HG02623 (cell line): ENCODE measurements at regions not wholly inside any gene's neighbourhood (a gene's known extent, or its start where the extent isn't known, plus 50 kb on each side); places are given as distances from the start of the nearest gene placed in this dataset.
"Not testable (repeated sequence)": the region's sequence is repeated elsewhere in the genome, so short reads cannot be mapped to it uniquely, and the experiment has no call there.

Source experiments
- ATAC-seq: cut with Tn5 transposase; IDR thresholded peaks from one replicate; pipeline ENCODE4 v1.9.1; 2021; ENCODE audit warnings: moderate library complexity; ENCODE audit not compliant: unreplicated experiment

DNA sequence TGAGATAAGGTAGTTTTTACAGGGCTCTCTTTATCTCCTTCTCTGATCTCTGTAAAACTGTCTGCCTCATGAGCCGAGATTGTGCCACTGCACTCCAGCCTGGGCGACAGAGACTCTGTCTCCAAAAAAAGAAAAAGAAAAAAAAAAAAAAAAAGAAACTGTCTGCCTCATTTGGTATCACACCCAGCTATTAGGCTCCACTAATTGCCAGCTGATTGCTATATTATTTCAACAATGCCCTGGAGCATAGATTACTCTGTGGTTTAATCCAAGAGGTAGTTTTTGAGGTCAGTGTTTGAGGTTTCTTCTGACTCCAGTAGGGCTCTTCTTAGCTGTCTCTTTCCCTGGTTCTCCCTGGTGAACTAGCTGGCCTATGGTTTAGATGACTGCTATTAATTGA is 268.1 kb upstream of the PLPP4 start:
- ATAC-seq = no peak

DNA sequence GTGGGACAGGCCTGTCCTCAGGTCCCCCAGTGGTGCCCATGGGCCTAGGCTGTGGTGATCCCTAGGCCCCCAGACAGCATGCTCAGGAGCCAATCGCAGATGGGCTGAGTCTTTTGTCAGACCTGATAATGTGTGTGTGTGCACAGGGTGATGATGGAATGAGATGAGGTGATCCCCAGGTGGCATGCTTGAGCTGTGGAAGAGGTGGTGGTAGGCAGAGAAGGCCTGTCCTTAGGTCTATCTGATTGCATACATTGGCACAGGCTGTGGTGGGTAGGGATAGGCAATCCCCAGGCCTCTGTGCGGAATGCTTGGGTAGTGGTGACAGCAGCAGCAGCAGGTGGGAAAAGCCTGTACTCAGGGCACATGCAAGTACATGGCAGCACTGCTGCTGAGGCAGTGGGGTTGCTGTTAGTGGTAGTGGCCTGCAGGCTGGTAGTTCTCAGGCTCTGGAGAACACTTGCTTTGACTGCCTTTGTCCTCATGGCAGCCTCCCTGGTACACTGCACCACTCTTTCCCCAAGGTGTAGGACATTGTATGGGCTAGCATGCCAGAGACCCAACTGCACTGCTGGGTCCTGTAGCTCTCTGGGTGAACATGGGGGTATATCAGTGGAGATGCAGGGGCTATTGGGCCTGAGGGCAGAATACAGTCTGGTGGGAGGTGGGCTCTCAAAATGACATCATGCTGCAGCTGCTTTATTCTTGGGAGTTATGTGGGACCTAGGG is 260.9 kb upstream of the PLPP4 start:
- no peak for ATAC-seq

DNA sequence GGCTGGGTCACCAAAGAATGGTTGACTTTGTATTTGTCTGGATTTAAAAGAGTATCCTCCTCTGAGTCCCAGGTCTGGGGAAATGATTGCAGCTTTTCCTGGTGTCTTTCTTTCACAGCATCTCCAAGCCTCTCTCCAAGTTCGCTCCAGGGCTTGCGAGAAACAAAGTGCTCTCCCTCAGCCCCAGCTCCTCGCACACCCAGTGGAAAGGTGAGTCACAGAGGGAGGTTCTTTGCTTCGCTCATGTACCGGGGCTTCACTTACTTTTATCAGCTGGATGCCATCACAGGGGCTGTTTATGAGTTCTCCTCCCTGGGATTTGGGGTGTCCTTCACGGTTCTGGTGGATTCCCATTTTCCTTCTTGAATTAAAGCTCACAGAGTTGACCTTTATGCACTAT is 252.2 kb upstream of the PLPP4 start:
- ATAC-seq = no peak

DNA sequence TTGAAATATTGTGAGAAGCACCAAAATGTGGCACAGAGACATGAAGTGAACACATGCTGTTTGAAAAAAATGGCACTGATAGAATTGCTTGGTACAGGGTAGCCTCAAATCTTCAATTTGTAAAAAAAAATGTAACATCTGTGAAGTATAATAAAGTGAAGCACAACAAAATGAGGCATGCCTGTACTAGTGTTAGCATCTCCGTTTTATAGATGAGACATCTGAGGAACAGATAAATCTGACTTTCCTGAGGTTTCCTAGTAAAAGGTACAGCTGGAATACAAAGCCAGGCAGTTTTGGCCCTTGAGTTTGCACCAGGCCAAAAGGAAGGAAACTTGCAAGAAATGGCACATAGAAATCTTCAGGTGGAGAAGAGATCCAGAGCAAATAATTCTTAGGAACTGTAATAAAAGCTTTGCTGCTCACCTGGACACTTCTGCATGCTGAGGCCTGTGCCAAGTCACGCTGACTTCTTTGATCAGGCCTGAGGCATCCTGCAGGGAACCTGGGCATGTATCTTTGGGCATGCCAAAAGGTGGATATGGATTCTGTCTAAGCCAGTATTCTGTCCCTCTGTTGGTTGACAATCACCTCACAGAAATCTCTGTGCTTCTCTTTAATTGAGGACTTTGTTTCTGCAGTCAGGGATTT is 251.5 kb upstream of the PLPP4 start:
- no peak for ATAC-seq

DNA sequence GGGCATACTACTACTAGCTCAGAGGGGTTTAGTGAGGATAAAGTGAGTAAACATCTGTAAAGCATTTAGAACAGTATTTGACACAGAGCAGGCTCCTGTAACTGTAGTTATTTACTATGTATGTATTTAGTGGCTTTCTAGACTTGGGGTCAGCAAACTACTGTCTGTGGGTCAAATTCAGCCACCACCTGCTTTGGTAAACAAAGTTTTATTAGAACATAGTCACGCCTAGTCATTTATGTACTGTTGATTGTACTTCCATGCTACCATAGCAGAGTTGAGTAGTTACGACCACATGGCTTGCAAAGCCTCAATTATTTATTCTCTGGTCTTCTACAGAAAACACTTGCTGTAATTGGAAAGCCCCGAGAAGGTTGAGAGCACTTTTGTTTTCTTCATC is 248.5 kb upstream of the PLPP4 start:
- ATAC-seq = no peak

DNA sequence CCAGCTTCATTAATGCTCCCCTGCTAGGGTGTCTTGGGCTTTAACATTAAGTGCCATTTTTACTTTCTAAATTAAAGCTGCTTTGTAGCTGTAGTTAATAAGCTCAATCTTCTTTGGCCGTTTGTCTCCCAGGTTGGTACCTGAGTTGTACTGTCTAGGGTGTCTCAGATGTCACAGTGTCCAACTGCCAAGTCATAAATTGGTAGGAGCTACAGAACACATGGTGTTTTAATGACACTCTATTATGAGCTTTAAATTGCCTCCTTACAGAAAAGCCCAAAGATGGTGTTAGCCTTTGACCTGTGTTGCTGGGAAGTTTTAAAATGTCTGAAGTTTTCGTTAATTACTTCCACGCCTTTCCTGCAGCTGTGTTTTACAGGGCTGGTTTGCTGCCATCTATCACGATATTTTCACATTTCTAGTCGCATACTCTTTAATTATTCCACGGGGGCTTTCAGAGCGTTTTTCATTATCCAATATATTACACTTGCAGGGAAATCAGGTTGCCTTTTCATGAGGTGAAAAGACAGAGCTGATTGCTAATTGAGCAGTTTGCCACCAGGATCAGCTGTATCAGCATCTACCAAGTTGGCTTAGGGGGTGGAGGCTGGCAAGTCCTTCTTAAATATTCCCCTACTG is 247.8 kb upstream of the PLPP4 start:
- no peak for ATAC-seq

DNA sequence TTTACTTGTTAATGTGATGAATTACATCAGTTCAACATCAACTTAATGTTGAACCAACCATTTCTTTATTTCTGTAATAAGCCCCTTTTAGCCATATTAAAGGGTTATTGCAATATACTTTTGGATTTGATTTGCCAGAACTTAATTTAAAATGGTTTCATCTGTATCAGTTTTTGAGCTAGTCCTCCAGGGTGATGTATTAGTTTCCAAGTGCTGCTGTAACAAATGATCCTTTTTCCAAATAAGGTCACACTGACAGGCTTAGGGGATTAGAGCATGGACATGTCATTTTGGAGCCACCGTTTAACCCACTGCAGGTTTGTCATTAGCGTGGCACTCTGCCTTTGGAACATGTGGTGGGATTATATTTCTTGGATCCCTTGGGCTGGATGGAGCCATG is 244.8 kb upstream of the PLPP4 start:
- no peak for ATAC-seq

DNA sequence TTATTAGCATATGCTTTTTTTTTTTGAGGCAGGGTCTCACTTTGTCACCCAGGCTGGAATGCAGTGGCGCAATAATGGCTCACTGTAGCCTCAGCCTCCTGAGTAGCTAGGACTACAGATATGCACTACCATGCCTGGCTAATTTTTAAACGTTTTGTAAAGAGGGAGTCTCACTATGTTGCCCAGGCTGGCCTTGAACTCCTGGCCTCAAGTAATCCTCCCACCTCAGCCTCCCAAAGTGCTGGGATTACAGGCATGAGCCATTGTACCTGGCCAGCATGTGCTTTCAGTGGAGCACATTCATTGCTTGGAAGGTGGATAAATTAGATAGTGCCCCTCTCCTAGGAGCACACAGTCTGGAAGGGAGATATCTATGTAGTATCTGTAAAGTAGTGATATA is 243.7 kb upstream of the PLPP4 start:
- not testable (repeated sequence) for ATAC-seq

DNA sequence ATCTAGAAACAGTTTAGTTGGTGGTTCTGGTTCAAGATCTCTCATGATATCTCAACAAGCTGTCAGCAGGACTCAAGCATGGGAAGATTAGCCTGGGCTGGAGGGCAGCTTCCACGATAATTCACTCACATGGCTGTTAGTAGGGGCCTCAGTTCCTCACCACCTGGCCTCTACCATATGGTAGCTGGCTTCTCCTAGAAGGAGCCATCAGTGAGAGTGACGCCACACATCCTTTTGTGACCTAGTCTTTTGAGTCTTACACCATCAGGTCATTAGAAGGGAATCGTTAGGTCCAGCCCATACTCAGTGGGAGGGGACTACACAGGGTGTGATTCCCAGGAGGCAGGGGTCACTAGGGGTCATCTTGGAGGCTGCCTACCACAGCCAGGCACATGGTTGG is 239.3 kb upstream of the PLPP4 start:
- ATAC-seq = no peak

DNA sequence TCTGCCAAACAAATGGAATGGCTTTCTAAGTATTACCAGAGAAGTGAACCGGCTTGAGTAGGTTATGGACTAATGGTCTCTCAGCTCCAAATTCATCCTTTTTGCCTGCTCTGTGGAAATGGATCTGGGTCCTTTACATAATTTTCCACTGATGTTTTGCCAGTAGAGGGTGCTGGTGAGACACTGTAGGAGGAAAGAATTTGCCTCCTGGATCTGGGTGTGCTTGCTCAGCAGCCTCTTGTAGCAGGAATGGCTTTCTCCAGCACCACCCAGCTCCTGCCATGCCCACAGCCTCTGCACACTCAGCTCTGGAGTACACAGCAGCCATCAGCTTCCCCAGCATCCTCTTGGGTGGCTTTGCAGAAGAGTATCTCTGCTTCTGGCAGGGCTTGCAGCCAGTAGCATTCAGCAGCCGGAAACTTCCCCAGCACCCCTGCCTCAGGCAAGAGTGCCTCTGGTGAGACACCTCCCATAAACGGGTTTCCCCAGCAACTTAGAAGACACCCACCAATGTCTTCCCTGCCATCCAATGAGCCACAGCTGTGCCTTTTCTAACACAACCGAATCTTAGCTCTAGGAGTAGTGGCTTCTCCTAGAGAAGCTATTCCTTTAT is 235.0 kb upstream of the PLPP4 start:
- no peak for ATAC-seq

DNA sequence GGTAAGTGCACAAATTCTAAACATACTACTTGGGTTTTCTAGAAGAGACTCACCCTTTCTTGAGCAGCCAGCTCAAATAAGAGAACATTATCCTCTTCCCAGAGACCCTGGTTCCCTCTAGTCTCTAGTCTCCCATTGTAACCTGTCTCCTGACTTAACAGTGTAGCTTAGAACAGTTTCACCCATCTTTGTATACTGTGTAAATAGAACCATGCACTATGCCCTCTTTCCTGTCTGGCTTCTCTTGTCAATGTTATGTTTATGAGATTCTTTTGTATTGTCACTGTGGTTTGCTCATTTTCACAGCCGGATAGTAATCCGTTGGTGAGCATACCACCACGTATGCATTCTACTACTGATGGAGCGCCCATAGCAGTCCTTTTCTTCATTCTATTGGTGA is 227.4 kb upstream of the PLPP4 start:
- no peak for ATAC-seq

DNA sequence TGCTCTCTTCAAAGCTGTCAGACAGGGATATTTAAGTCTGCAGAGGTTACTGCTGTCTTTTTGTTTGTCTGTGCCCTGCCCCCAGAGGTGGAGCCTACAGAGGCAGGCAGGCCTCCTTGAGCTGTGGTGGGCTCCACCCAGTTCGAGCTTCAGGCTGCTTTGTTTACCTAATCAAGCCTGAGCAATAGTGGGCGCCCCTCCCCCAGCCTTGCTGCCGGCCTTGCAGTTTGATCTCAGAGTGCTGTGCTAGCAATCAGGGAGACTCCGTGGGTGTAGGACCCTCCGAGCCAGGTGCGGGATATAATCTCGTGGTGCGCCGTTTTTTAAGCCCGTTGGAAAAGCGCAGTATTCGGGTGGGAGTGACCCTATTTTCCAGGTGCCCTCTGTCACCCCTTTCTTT is 217.3 kb upstream of the PLPP4 start:
- ATAC-seq = not testable (repeated sequence)

DNA sequence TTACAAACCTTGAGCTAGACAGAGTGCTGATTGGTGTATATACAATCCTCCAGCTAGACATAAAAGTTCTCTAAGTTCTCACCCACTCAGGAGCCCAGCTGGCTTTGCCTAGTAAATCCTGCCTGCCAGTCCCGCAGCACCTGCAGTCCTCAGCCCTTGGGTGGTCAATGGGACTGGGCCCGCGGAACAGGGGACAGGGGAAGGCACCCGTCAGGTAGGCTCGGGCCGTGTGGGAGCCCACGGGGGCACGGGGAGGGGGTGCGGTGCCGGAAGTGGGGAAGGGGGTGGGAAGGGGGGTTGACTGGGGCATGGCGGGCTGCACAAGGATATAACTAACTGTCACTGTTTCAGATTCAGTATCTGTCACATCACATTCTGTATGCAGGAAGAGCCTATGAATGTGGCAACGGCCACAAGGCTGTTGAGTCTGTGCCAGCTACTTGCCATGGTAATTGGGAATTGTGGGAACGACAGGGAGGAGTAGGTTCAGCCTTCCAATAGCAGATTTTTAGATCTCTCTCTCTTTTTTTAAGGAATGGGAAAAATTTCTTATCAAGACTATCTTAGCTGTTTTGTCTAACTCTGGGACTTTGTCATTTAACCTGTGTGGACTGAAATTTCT is 205.1 kb upstream of the PLPP4 start:
- ATAC-seq = no peak

DNA sequence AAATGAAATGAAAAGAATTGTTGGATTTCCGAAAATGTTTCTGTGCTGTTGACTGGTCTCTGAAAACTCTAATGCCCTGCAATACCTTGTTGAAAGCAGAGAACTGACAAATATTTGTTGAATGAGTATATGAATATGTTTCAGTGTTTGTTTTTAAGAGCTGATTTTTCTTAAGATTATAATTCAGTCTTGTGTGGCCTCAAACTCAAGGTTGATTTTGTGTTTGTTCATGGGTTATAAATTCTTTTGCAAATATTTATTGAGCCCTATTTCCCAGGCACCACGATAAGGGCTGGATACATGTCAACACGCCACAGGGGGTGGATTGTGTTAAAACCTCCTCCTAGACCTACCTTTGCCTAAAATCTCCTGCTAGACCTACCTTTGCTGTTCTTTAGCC is 203.9 kb upstream of the PLPP4 start:
- no peak for ATAC-seq

DNA sequence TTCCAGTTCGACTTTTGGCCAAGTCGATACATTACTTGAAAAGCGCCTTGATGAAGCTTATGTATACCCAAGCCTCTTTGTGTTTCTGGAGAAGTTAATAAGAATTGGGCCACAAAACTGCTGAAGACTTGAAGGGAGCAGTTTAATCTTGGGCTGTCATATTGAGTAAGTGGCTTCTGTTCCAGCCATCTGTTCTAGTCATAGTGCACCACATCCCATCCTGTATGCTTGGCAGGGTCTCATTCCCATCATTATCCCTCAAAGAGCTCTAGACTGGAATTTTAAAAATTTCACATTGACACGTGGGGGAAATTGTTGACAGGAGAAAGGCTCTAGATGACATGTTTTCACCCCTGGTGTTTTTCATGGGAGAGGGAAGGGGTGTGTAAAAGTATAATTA is 196.6 kb upstream of the PLPP4 start:
- no peak for ATAC-seq

DNA sequence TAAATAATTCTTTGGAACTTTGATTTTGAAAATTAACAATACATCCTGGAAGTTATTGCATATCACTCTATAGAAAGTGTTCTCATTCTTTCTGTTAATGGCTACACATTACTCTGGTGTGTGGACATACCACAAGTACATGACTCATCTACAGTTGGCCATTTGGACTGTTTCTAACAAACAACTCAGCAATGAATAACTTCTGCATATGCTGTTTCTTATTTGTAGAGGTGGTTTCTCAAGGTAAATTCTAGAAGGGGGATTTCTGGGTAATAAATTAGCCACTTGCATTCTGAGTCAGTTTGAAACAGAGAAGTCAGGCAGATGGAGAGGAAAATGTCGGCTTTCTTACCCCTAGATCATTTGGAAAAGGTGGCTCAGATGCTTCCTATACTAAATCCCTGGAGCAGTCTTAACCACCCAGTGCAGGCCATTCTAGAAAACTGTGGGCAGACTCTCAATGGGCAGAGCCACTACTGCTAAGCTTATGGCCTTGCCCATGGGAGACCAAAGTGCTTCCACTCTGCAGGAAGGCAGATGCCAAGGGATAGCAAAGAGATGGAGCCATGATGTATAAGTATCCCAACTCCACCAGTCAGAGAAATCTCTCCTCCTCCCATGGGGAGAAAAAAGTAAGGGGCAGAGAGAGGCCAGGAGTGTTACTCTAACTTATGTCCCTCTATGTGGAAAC is 194.0 kb upstream of the PLPP4 start:
- peak; percentile 75 for ATAC-seq

DNA sequence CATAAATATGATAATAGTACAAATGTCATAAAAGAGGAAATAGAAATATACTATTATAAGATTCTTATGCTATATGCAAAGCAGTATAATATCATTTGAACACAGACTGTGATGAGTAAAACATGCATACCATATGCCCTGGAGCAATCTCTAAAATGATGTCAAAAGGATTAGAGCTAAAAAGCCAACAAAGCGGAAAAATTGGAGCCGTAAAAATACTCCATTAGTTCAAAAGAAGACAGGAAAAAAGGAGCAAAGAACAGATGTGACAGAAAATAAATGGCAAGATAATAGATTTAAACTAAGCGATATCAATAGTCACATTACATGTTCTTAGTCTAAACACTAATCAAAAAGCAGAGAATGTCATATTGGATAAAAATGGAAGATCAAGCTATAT is 191.0 kb upstream of the PLPP4 start:
- ATAC-seq = no peak

DNA sequence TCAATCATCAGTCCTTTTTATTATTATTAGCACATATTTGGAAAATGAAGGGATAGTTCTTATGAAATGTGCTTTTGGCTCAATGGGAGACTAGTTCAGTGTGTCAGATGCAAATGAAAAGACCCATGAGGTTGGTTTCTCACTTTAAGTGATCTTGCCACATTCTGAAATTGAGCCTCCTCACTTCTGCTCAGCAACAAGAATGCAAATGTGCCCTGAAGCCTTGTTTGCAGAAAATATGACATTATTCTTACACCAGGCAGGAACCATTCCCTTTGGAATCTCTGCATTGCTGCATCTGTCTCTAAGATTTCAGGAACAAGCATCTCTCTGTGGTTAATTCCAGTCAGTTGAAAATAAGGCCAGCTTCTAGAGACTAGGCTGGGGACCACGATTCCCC is 186.1 kb upstream of the PLPP4 start:
- ATAC-seq = no peak

DNA sequence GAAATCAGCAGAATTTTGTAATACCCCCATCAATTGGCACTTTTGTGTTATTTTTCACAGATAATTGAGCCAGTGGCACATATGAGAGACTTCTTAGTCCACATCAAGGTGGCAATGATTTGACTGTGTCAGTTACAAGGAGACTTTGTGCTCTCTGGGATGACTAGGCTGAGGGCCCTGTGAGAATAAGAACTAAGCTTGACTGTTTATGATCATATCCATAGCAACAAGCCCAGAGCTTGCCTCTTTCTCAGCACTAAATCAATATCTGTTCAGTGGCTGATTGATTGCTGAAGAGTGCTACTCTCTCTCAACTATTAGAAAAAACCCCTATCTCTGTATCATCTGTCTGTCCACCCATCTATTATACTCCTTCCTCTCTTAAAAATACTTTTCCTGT is 185.3 kb upstream of the PLPP4 start:
- no peak for ATAC-seq

DNA sequence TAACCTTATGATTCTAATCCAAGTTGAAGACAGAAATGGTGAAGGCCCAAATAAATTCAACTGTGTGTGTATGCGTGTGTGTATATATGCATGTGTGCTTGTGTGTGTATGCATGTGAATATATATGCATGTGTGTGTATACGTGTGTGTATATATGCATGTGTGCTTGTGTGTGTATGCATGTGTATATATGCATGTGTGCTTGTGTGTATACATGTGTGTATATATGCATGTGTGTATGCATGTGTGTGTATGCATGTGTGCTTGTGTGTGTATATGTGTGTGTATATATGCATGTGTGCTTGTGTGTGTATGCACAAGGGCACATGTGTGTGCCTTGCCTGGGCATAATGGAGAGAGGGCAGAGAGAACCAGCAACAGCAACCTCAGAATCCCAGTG is 184.7 kb upstream of the PLPP4 start:
- no peak for ATAC-seq

DNA sequence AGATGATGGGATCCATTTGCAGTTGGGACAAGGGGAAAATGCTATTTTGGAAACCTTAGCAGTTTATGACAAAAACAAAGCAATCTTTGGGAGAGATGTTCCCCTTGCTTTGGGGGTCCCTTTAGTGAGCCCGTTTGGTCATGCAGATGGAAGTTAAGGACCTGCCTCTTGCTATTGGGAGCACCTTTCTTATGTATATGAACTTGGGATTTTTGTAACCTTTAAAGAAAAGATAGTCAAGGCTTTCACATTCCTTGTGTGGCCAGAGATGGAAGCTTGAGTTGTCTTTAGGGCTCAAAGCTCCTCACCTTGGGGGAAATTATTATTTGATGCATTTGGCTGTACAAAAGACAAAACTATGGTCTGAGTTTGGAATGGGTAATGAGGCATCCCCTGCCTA is 179.0 kb upstream of the PLPP4 start:
- no peak for ATAC-seq
